Hippocampal formation (tissue), 2 donors: ENCODE measurements at regions not wholly inside any gene's neighbourhood (a gene's known extent, or its start where the extent isn't known, plus 50 kb on each side); places are given as distances from the start of the nearest gene placed in this dataset.

Experiments
- DNase-seq, 2 donors: peaks; one replicate each; lab custom pipeline; 2025; lab: John Stamatoyannopoulos, UW

- DNase-seq: no peak
These were observed 207.7 kb upstream of the CTAGE1 start for GRCh38 chr18:22625406-22625805.

GRCh38 chr18:22626771-22627170 is 209.1 kb upstream of the CTAGE1 start:
- DNase-seq: no peak

- no peak for DNase-seq
These were observed 209.8 kb upstream of the CTAGE1 start for GRCh38 chr18:22627506-22627905.

GRCh38 chr18:22628795-22629510 is 211.2 kb upstream of the CTAGE1 start:
- DNase-seq: no peak

GRCh38 chr18:22630980-22631379 is 213.3 kb upstream of the CTAGE1 start:
- no peak for DNase-seq

- DNase-seq: no peak
These were observed 214.5 kb upstream of the CTAGE1 start for GRCh38 chr18:22632191-22632590.

GRCh38 chr18:22634464-22634863 is 216.7 kb upstream of the CTAGE1 start:
- DNase-seq: no peak

GRCh38 chr18:22637787-22638186 is 220.1 kb upstream of the CTAGE1 start:
- DNase-seq: no peak

- DNase-seq: no peak
These were observed 221.3 kb upstream of the CTAGE1 start for GRCh38 chr18:22639026-22639463.

DNA sequence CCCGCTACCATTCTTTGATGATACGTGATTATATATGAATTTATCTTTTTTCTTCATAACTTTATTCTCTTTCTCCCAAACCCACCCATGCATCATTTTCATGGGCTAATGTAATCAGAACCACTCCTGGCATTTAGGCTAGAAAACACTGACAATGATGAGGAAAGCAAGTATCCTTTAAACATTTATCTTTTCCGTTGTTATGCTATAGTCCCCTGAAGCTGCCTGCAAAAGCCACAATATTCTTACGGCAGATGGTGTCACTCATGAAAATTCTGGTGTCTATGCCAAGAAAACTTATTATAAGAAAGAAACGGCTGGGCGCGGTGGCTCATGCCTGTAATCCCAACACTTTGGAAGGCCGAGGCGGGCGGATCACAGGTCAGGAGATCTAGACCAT is 221.8 kb upstream of the CTAGE1 start:
- no peak for DNase-seq

- DNase-seq: no peak
These were observed 222.6 kb upstream of the CTAGE1 start for GRCh38 chr18:22640281-22640842.

DNA sequence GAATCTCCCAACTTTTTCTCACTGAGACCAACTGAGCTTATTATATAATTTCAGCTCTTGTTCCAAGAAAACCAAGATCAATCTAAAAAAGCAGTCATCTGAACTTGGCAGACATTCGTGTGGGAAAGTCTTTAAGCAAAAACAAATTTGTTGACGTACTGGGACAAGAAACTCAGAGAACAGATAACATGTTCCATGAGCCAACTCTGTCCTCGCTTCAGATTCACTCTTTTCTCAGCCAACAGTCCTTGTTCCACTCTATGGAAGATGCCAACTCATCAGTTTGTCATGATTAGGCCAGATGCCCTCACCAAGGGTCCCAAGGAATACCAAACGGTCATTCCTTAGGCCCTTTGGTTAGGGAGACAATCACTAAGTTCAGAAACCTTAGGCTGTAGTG is 224.2 kb upstream of the CTAGE1 start:
- no peak for DNase-seq

DNA sequence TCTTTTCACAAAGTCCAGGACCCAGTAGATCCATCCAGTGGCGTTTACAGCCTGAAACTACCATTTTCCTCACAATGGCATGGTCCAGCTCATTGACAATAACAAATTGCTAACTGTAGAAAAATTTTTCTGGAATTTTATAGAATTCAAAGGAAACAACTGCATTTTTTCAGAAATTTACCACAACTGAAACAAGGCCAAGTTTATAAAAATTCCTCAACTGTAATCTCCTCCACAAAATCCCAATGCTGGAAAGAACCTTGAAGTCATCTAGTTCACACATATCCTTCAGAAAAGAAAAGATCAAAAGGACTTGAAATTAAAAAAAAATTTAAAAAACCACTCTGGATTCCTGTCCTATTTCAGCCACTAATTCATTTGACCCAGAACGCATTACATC is 226.0 kb upstream of the CTAGE1 start:
- no peak for DNase-seq

DNA sequence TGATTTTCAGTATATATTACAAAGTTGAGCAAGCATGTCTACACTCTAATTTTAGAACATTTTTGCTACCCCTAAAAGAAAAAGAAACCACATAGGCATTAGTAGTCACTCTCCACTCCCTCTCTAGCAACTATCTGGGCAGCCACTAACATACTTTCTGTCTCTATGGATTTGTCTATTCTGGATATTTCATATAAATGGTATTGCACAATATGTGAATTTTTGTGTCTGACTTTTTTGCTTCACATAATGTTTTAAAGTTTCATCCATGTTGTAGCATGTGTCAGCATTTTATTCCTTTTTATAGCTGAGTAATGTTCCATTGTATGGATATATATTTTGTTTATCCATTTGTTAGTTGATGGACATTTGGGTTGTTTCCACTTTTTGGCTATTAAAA is 232.5 kb upstream of the CTAGE1 start:
- DNase-seq: no peak

DNA sequence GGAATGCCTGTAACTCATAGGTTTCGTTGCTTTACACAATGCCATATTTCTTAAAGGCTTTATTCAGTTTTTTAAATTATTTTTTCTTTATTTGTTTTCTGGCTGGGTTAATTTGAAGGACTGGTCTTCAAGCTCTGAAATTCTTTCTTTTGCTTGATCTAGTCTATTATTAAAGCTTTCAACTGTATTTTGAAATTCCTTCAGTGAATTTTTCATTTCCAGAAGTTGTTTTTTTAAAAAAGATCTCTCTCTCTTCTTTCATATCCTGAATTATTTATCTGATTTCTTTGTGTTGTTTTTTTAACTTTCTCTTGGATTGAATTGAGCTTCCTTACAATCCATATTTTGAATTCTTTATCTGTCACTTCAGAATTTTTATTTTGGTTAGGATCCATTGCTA is 239.9 kb upstream of the CTAGE1 start:
- no peak for DNase-seq

GRCh38 chr18:22658318-22658717 is 240.6 kb upstream of the CTAGE1 start:
- no peak for DNase-seq

DNA sequence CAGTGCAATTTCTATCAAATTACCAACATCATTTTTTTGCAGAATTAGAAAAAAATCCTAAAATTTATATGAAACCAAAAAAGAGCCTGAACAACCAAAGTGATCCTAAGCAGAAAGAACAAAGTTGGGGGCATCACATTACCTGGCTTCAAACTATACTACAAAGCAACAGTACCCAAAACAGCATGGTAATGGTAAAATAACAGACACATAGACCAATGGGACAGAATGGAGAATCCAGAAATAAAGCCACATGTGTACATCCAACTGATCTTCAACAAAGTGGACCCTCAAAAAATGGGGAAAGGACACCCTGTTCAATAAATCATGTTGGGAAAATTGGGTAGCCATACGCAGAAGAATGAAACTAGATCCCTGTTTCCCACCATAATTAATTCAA is 245.7 kb upstream of the CTAGE1 start:
- no peak for DNase-seq

GRCh38 chr18:22666411-22666940 is 248.8 kb upstream of the CTAGE1 start:
- DNase-seq: no peak

- no peak for DNase-seq
These were observed 249.4 kb upstream of the CTAGE1 start for GRCh38 chr18:22667156-22667555.

DNA sequence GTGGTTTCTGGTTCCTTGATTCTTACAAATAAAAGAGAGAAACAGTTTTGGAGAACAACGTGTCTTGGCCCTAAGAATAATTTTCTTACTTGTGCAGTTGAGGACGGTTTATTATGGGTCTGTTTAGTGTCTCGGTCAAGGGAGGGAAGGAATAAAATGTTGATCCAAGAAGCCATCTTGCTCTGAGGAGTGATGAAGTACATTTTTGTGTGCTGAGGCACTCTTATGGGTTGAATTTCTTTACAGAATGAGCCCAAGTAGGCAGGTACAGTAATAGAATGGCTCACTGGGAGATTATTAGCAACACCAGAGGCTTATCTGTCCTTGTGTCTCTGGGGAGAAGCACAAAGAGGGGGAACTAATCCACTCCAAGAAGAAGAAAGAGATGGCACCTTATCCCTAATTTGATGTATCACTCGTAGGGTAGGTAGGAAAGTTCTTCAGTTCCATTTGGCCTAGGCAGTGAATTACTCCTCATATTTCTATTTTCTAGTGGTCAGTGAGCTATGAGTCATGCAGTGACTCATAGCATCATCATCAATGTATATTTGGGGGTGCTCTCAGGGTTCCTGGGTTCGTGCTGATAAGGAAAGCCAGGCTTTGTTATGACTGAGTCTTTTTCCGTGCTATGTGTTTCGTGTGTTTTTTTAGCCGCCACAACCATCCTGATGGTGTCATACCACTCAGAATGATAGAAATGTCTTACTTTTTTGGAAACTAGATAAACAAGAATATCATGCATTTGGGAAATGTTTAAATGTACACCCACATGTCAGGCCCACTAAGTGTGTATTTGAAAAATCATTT is 250.1 kb upstream of the CTAGE1 start:
- no peak for DNase-seq

DNA sequence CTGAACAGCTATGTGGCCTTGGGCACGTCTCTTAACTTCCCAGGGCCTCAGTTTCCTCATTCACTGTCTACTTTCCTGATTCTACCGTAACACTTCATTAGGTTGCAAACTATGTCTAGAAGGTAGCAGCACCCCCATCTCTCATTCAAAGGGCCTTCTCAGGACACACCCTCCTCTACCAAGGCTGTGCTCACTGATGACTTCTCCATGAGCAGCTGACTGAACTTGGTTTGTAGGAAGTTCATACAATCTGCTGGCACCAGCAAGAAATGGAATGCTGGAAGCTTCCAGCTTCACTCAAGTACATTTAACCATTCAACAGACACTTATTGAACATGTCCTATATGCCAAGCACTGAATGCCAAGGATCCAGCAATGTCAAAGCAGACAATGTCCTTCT is 250.8 kb upstream of the CTAGE1 start:
- DNase-seq: no peak

DNA sequence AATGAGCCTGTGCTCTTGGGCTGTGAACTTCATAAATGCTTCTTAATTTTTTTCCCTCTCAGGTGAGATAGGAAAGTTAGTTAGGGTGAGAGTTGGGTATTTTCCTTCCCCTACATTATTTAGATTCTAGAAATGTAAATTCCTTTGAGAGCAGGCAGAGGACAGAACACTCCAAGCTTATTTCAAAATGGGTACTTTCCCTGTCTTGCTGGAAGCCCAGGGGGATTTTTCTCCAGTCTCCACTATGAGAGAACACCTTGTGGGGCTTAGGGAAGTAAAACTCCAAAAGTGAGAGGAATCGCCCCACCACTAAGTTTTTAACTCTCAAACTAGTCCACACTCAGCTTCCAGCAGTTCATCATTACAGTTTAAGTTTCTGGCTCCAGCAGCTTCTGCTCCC is 253.2 kb upstream of the CTAGE1 start:
- no peak for DNase-seq
